ENCODE measurements at regions not wholly inside any gene's neighbourhood (a gene's known extent, or its start where the extent isn't known, plus 50 kb on each side); places are given as distances from the start of the nearest gene placed in this dataset.
A peak's percentile ranks its signal among the peaks of the same experiment; 100 is the strongest.

DNA sequence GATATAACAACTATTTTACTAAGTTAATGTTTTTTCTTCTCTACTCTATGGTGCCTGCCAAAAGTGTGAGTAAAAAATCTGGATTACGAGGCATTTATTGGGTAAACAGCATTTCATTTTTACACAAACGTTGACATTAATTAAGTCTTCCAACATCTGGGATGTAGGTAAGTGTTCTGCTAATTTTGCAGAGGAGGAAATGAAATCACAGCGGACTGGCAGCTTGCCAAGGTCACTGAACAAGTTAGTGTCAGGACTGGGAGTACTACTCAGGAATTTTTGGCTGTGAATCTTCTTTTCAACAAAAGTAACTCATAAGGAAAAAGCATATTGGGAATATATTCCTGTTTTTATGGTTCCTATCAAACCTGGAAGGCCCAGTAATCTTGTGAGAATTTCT lies 612.1 kb upstream of the FZD8 start:
- H3K27me3 ChIP-seq = no peaks in the 10 kb centered on the region
- H3K36me3 ChIP-seq = no peaks in the 10 kb centered on the region
- H3K4me3 ChIP-seq = no peak overlapping the region
- no peaks in the 10 kb centered on the region for H3K9me3 ChIP-seq
- WGBS, 4 donors = 31 to 48% (median 41%) methylated on average over 3 of the region's 3 CpGs
- intact Hi-C loops (cut with DNase I) = loop anchor here in 3 of 10 donors (10.0 kb wide), 2 partner anchors 241 to 609 kb away; partner anchors contain the start of gene FZD8 (in 1 of the 3)
- TF ChIP-seq, protein P1, sequence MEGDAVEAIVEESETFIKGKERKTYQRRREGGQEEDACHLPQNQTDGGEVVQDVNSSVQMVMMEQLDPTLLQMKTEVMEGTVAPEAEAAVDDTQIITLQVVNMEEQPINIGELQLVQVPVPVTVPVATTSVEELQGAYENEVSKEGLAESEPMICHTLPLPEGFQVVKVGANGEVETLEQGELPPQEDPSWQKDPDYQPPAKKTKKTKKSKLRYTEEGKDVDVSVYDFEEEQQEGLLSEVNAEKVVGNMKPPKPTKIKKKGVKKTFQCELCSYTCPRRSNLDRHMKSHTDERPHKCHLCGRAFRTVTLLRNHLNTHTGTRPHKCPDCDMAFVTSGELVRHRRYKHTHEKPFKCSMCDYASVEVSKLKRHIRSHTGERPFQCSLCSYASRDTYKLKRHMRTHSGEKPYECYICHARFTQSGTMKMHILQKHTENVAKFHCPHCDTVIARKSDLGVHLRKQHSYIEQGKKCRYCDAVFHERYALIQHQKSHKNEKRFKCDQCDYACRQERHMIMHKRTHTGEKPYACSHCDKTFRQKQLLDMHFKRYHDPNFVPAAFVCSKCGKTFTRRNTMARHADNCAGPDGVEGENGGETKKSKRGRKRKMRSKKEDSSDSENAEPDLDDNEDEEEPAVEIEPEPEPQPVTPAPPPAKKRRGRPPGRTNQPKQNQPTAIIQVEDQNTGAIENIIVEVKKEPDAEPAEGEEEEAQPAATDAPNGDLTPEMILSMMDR (IDR thresholded peaks at IDR 0.05) = no peak
- no peak for TF ChIP-seq POLR2A (IDR thresholded peaks at IDR 0.05)
- H3K4me1 ChIP-seq = peaks cover 0 to 19% (median 5%) of the 10 kb centered on the region in 12 donors
- ATAC-seq = peak; percentile 45 to 83 (median 60)
- peak; percentile 72 to 82 (median 79) for DNase-seq
- H3K27ac ChIP-seq = no peak overlapping the region

DNA sequence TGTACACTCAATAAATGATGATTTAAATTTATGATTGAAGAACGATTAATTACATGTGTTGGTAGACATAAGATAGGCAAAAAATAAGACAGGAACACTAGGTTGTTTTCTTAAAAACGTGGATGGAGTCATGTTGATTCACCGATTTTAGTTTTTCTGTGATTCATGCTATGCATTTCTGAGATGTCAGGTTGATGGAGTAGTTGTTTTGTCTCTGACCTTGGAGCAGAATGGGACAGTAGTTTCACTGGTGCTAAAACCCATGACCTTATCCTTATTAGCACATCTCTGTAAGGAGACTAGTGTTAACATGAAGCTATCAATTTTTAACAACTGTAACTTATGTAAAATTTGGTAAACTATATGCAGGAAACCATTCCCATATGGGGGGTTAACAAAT lies 611.6 kb upstream of the FZD8 start:
- TF ChIP-seq, protein P1 (IDR thresholded peaks at IDR 0.05) = no peak
- TF ChIP-seq POLR2A (IDR thresholded peaks at IDR 0.05) = no peak
- H3K9me3 ChIP-seq = no peaks in the 10 kb centered on the region
- WGBS, 4 donors = 88 to 95% (median 91%) methylated on average over 3 of the region's 3 CpGs
- H3K27ac ChIP-seq = no peak overlapping the region
- H3K4me3 ChIP-seq = no peak overlapping the region
- ATAC-seq (no peak), DNase-seq (no peak)
- intact Hi-C loops (cut with DNase I) = loop anchor here in 3 of 10 donors (10.0 kb wide), 2 partner anchors 241 to 609 kb away; partner anchors contain the start of gene FZD8 (in 1 of the 3)
- peaks cover 0 to 19% (median 5%) of the 10 kb centered on the region in 12 donors for H3K4me1 ChIP-seq
- H3K27me3 ChIP-seq = no peaks in the 10 kb centered on the region
- H3K36me3 ChIP-seq = no peaks in the 10 kb centered on the region

DNA sequence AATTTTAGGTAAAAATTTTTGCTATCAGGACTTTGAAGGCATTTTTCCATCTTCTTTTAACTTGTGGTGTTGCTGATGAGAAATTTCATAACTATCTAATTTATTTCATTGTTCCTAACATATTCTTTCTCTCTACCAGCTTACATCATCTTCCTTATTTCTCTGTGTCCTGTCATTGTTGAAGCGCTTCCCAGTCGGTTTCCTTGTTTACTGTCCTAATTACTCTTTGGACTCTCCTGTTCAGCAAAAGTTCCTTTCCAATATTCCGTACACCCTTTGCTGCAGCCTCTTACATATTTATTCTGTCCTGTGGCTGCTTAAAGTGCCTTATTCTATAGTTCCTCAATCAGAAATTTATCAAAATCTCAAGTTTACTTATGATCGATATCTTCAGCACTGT lies 609.0 kb upstream of the FZD8 start:
- 60 to 76% (median 73%) methylated on average over 4 of the region's 4 CpGs for WGBS, 4 donors
- H3K27ac ChIP-seq = no peak overlapping the region
- no peaks in the 10 kb centered on the region for H3K36me3 ChIP-seq
- ATAC-seq = no peak
- H3K27me3 ChIP-seq = no peaks in the 10 kb centered on the region
- H3K4me3 ChIP-seq = no peak overlapping the region
- peaks cover 0 to 13% (median 0%) of the 10 kb centered on the region in 12 donors for H3K4me1 ChIP-seq
- intact Hi-C loops (cut with DNase I) = loop anchor here in 3 of 10 donors (10.0 kb wide), 2 partner anchors 244 to 606 kb away; partner anchors contain the start of gene FZD8 (in 1 of the 3)
- no peak for DNase-seq
- TF ChIP-seq, protein P1 (IDR thresholded peaks at IDR 0.05) = no peak
- TF ChIP-seq POLR2A (IDR thresholded peaks at IDR 0.05) = no peak
- no peaks in the 10 kb centered on the region for H3K9me3 ChIP-seq

DNA sequence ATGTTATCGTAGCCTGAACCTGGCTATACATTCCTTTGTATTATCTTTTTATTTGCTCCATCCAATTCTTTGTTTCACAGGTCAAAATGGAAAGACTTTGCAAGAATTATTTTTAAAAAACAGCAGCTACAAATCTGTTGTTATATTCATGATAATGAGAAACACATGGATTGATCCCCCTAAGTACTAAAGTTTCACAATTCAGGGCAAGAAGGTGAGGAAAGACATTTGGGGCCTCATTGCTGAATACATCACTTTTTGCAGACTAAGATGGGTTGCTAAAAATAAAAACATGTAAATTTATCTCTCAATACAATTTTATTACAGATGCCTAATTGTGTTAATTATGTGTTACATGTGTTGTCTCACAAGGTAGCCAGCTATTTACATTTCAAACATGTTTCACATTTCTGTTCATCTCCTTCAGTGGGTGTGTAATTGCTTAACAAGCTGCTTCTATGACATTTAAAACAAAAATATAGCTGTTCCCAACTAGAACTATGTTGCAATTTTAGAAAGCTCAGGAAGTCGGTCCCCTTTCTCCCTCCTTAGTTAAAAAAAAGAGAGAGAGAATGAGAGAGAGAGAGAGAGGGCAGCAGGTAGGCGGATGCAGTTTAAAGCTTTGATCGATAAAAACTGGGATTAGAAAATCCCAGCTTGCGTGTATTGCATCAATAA lies 606.3 kb upstream of the FZD8 start:
- H3K4me1 ChIP-seq = no peaks in the 10 kb centered on the region
- peak in 1 of 4 donors; percentile 29 for ATAC-seq
- H3K36me3 ChIP-seq = no peaks in the 10 kb centered on the region
- WGBS, 4 donors = 85 to 89% (median 88%) methylated on average over 5 of the region's 5 CpGs
- no peak for DNase-seq
- H3K9me3 ChIP-seq = no peaks in the 10 kb centered on the region
- H3K27ac ChIP-seq = no peak overlapping the region
- TF ChIP-seq, protein P1 (IDR thresholded peaks at IDR 0.05) = no peak
- TF ChIP-seq POLR2A (IDR thresholded peaks at IDR 0.05) = no peak
- H3K27me3 ChIP-seq = no peaks in the 10 kb centered on the region
- H3K4me3 ChIP-seq = no peak overlapping the region
- intact Hi-C loops (cut with DNase I) = no loop called here
